Keratinocyte (primary cell): ENCODE measurements at regions not wholly inside any gene's neighbourhood (a gene's known extent, or its start where the extent isn't known, plus 50 kb on each side); places are given as distances from the start of the nearest gene placed in this dataset.

ENCODE experiments used
- CTCF ChIP-seq, 3 experiments: IDR thresholded peaks in 1 of 3; conservative IDR thresholded peaks in 1 of 3; optimal IDR thresholded peaks in 1 of 3; 2 replicates in 2 of 3; 3 replicates in 1 of 3; pipeline versions ENCODE3 to v1.5.1; 2011; ENCODE audit warnings: low read length in 3 of 3, mild to moderate bottlenecking in 3 of 3, moderate library complexity in 2 of 3, control low read depth in 1 of 3, inconsistent platforms in 1 of 3; ENCODE audit not compliant: insufficient read depth in 2 of 3; ENCODE audit errors: extremely low read depth in 1 of 3
- EZH2 ChIP-seq: IDR thresholded peaks from one replicate; pipeline ENCODE4 v1.6.1; 2012; ENCODE audit warnings: inconsistent platforms, mild to moderate bottlenecking, low read length, moderate library complexity

DNA sequence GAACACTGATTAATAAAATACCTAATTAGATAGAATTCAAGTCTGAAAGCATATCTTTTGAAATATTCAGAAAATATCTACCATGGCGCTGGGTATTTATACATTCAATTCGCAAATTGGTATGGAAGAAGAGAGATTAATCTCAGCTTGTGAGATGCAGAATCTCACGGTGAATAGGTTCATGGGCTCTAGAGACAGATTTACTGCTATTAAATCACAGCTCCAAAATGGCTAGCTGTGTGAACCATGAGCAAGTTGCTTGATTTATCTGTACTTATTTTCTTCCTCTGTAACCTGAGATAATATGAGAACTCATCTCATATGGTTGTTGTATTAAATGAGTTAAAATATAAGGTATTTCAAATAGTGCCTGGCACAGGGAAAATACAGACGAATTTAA is 556.7 kb downstream of the FBXO15 start:
- TF ChIP-seq EZH2 (no peak), CTCF (optimal IDR thresholded peaks at IDR 0.05 in 1 of 3, IDR thresholded peaks at IDR 0.05 in 1 of 3, conservative IDR thresholded peaks at IDR 0.05 in 1 of 3; ENCODE audit: extremely low read depth in 1 of 3, insufficient read depth in 2 of 3, low read length in 3 of 3) (no peak)
